Activated naive CD8-positive, alpha-beta T cell treated with anti-CD3 and anti-CD28 coated beads, Interleukin-2, amount 50 U/mL, for 24 hours (primary cell): ENCODE measurements at regions not wholly inside any gene's neighbourhood (a gene's known extent, or its start where the extent isn't known, plus 50 kb on each side); places are given as distances from the start of the nearest gene placed in this dataset.

Experiments used
- ATAC-seq: fragments of 150-1000 bp; cut with Tn5 transposase; one replicate; pipeline ENCODE4 v1.10.0; 2021
- DNase-seq: peaks from one replicate; pipeline ENCODE4 v3.0.0; 2021
- H3K27ac Mint-ChIP-seq: one replicate; pipeline ENCODE4 v1.8.0; 2021; ENCODE audit warnings: mild to moderate bottlenecking, mixed read lengths
- H3K27me3 Mint-ChIP-seq: one replicate; pipeline ENCODE4 v1.8.0; 2021; ENCODE audit warnings: mixed read lengths
- H3K36me3 Mint-ChIP-seq: one replicate; pipeline ENCODE4 v1.8.0; 2021; ENCODE audit warnings: low read depth, mixed read lengths
- H3K4me1 Mint-ChIP-seq: one replicate; pipeline ENCODE4 v1.8.0; 2021; ENCODE audit warnings: mixed read lengths
- H3K4me3 Mint-ChIP-seq: one replicate; pipeline ENCODE4 v1.8.0; 2021; ENCODE audit warnings: mild to moderate bottlenecking, moderate library complexity, mixed read lengths
- H3K9me3 Mint-ChIP-seq: one replicate; pipeline ENCODE4 v1.8.0; 2021; ENCODE audit warnings: mixed read lengths

GRCh38 chr5:3393920-3394597, 201.6 kb upstream of the IRX1 start:
- Mint-ChIP-seq H3K4me1 (no peaks in the 10 kb centered on the region), H3K27me3 (no peaks in the 10 kb centered on the region), H3K9me3 (no peaks in the 10 kb centered on the region), H3K4me3 (no peak overlapping the region), H3K27ac (no peak overlapping the region), H3K36me3 (no peaks in the 10 kb centered on the region)
- ATAC-seq (no peak), DNase-seq (no peak)

- Mint-ChIP-seq H3K4me3 (no peak overlapping the region), H3K27me3 (no peaks in the 10 kb centered on the region), H3K4me1 (no peaks in the 10 kb centered on the region), H3K9me3 (no peaks in the 10 kb centered on the region), H3K36me3 (no peaks in the 10 kb centered on the region), H3K27ac (no peak overlapping the region)
- no peak for DNase-seq
- ATAC-seq = no peak
Observed at GRCh38 chr5:3393122-3393919, 202.3 kb upstream of the IRX1 start.

GRCh38 chr5:3392306-3392939, 203.2 kb upstream of the IRX1 start:
- no peaks in the 10 kb centered on the region for H3K36me3 Mint-ChIP-seq
- H3K27ac Mint-ChIP-seq = no peak overlapping the region
- H3K9me3 Mint-ChIP-seq = no peaks in the 10 kb centered on the region
- H3K27me3 Mint-ChIP-seq = no peaks in the 10 kb centered on the region
- no peak for ATAC-seq
- H3K4me3 Mint-ChIP-seq = no peak overlapping the region
- no peaks in the 10 kb centered on the region for H3K4me1 Mint-ChIP-seq
- DNase-seq = no peak

GRCh38 chr5:3391210-3391609, 204.4 kb upstream of the IRX1 start:
- Mint-ChIP-seq H3K4me3 (no peak overlapping the region), H3K27me3 (no peaks in the 10 kb centered on the region), H3K4me1 (no peaks in the 10 kb centered on the region), H3K9me3 (no peaks in the 10 kb centered on the region), H3K27ac (no peak overlapping the region), H3K36me3 (no peaks in the 10 kb centered on the region)
- ATAC-seq = no peak
- no peak for DNase-seq

GRCh38 chr5:3389471-3390026, 206.1 kb upstream of the IRX1 start:
- ATAC-seq (no peak), DNase-seq (no peak)
- Mint-ChIP-seq H3K36me3 (no peaks in the 10 kb centered on the region), H3K4me1 (no peaks in the 10 kb centered on the region), H3K27ac (no peak overlapping the region), H3K27me3 (no peaks in the 10 kb centered on the region), H3K9me3 (no peaks in the 10 kb centered on the region), H3K4me3 (no peak overlapping the region)

DNA sequence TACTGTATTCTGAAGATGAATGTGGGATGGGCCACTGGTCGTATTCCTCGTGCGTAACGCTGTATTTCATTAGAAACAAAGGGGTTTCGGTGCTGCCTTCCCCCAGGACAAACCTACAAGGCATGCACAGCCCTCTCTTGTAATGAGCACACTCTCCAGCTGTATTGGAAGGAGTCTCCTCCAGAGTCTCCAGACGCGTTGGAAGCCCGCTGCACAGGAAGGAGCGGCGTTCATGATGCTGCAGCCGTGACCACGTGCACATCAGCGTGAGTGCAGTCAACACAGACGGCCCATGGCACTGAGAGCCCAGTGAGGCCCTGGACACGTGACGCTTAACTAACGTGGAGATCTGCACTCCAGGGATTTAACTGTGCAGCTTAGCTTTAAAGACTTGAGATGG, 209.0 kb upstream of the IRX1 start:
- Mint-ChIP-seq H3K27me3 (no peaks in the 10 kb centered on the region), H3K27ac (no peak overlapping the region), H3K4me3 (no peak overlapping the region), H3K36me3 (no peaks in the 10 kb centered on the region), H3K9me3 (no peaks in the 10 kb centered on the region), H3K4me1 (no peaks in the 10 kb centered on the region)
- no peak for ATAC-seq
- DNase-seq = no peak

- no peak overlapping the region for H3K4me3 Mint-ChIP-seq
- no peaks in the 10 kb centered on the region for H3K9me3 Mint-ChIP-seq
- no peaks in the 10 kb centered on the region for H3K27me3 Mint-ChIP-seq
- DNase-seq (no peak), ATAC-seq (no peak)
- H3K27ac Mint-ChIP-seq = no peak overlapping the region
- no peaks in the 10 kb centered on the region for H3K36me3 Mint-ChIP-seq
- H3K4me1 Mint-ChIP-seq = no peaks in the 10 kb centered on the region
Observed at GRCh38 chr5:3385991-3386519, 209.6 kb upstream of the IRX1 start.

DNA sequence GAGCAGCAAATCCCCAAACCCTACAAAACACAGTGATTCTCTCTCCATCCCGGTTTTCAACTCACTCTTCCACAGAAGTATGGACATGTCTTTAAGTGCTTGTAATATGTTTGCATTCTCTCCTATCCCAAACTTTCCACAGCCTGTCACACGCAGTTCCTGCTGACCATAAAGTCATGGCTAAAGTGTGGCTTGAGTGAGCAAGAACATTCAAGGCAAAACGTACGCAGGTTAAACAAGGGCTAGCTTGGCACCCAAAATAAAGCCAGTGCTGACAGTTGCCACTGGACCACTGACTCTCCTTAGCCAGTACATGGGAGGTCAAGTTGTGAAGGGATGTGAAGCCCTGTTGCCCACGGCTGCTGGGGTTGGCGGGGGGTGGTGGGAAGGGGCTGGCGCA, 211.1 kb upstream of the IRX1 start:
- Mint-ChIP-seq H3K36me3 (no peaks in the 10 kb centered on the region), H3K9me3 (no peaks in the 10 kb centered on the region), H3K4me3 (no peak overlapping the region), H3K4me1 (no peaks in the 10 kb centered on the region), H3K27me3 (no peaks in the 10 kb centered on the region), H3K27ac (no peak overlapping the region)
- DNase-seq (no peak), ATAC-seq (no peak)

GRCh38 chr5:3382782-3383181, 212.8 kb upstream of the IRX1 start:
- Mint-ChIP-seq H3K9me3 (no peaks in the 10 kb centered on the region), H3K36me3 (no peaks in the 10 kb centered on the region), H3K27ac (no peak overlapping the region), H3K27me3 (no peaks in the 10 kb centered on the region), H3K4me1 (no peaks in the 10 kb centered on the region), H3K4me3 (no peak overlapping the region)
- no peak for DNase-seq
- ATAC-seq = no peak

DNA sequence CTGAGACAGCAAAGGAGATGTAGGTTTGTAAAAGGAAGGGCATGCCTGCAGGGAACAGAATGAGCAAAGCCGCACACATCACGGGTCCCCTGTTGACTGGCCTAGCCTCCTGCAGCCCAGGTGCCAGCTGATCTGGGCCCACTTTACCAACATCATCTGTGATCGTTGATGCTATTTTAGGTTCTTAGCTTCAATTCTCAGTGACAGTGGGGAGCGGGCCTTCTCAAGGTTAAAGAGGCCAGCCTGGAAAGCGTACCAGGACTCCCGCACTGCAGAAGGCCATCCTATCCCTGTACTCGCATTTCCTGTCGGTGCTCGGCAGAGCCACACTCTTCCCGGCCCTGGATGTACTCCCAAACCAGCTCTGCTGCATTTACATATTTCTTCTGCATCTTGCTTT, 213.5 kb upstream of the IRX1 start:
- no peak for ATAC-seq
- Mint-ChIP-seq H3K36me3 (no peaks in the 10 kb centered on the region), H3K27me3 (no peaks in the 10 kb centered on the region), H3K4me3 (no peak overlapping the region), H3K9me3 (no peaks in the 10 kb centered on the region), H3K27ac (no peak overlapping the region), H3K4me1 (no peaks in the 10 kb centered on the region)
- no peak for DNase-seq

GRCh38 chr5:3381206-3381825, 214.3 kb upstream of the IRX1 start:
- Mint-ChIP-seq H3K4me1 (no peaks in the 10 kb centered on the region), H3K27me3 (no peaks in the 10 kb centered on the region), H3K27ac (no peak overlapping the region), H3K36me3 (no peaks in the 10 kb centered on the region), H3K4me3 (no peak overlapping the region), H3K9me3 (no peaks in the 10 kb centered on the region)
- DNase-seq (no peak), ATAC-seq (no peak)

DNA sequence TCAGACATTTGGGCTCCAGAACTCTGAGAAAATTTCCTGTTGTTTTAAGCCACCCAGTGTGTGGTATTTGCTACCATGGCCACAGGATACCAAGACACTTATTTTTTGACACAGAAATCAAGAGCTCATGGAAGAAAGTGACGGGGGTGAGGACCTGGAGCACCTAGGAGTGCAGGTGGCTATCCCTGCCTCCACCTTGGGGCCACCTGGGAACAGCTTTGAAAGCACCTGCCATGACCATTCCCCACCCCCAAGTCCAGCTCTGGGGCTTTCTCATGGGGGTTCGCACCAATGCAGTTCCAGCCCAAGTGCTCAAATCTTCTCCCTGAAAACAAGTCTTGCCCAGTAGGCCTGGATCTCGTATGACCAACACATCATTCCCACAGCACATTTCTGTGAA, 214.9 kb upstream of the IRX1 start:
- no peak for ATAC-seq
- Mint-ChIP-seq H3K4me1 (no peaks in the 10 kb centered on the region), H3K27ac (no peak overlapping the region)

DNA sequence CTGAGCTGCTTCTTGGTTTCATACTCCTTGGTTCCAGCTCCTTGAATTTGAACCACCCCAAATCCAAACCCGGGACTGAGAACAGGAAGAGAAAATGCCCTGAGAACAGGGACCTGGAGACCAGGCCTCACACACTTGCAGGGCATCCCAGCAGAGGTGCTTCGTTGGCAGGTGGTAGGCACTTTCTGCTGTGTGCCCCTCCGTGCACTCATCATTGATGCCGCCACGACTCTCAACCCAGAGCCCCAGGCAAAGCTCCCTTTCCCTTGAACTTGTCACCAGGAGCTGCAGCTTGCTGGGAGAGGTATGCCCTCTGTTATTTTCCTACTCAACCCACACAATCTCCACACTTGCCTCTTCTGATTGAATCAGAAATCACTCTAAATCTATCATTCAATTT, 217.8 kb upstream of the IRX1 start:
- Mint-ChIP-seq H3K9me3 (peaks cover 7% of the 10 kb centered on the region), H3K27me3 (no peaks in the 10 kb centered on the region), H3K27ac (no peak overlapping the region), H3K36me3 (no peaks in the 10 kb centered on the region), H3K4me1 (no peaks in the 10 kb centered on the region), H3K4me3 (no peak overlapping the region)
- no peak for ATAC-seq
- DNase-seq = no peak

More for the DNA sequence above, 214.9 kb upstream of the IRX1 start:
- no peak overlapping the region for H3K4me3 Mint-ChIP-seq
- H3K36me3 Mint-ChIP-seq = no peaks in the 10 kb centered on the region
- H3K27me3 Mint-ChIP-seq = no peaks in the 10 kb centered on the region
- no peaks in the 10 kb centered on the region for H3K9me3 Mint-ChIP-seq
- no peak for DNase-seq

- Mint-ChIP-seq H3K27ac (no peak overlapping the region), H3K4me1 (no peaks in the 10 kb centered on the region), H3K4me3 (no peak overlapping the region), H3K27me3 (no peaks in the 10 kb centered on the region), H3K36me3 (no peaks in the 10 kb centered on the region), H3K9me3 (peaks cover 13% of the 10 kb centered on the region)
- ATAC-seq = no peak
- no peak for DNase-seq
Observed at GRCh38 chr5:3377176-3377575, 218.5 kb upstream of the IRX1 start.
